Activated CD4-positive, alpha-beta T cell treated with anti-CD3 and anti-CD28 coated beads, Interleukin-2, amount 50 U/mL, for 16 hours (primary cell): ENCODE measurements at regions not wholly inside any gene's neighbourhood (a gene's known extent, or its start where the extent isn't known, plus 50 kb on each side); places are given as distances from the start of the nearest gene placed in this dataset.
"Not testable (repeated sequence)": the region's sequence is repeated elsewhere in the genome, so short reads cannot be mapped to it uniquely, and the experiment has no call there.

Experiments
- DNase-seq: peaks from one replicate; pipeline ENCODE4 v3.0.0-alpha.2; 2020

DNA sequence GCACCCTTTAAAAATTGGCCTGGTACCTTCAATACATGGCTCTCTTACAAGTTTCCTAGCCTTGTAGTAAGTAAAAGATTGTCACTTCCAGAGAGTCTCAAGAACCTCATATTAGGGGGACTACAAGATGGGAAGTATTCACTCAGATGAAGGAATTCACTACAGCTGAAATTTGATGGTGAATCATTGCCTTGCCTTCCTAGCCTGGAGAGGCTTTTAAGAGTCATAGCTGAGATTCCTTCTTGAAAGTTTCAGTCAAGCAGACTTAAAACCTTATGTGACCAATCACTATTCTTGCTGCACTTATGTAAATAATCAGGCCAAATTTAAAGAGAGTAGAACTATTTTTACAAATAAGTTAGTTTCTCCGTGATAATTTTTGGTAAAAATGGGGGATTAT lies 451.6 kb downstream of the TRHDE start:
- DNase-seq = no peak

- no peak for DNase-seq
These were observed 457.4 kb downstream of the TRHDE start for GRCh38 chr12:72729451-72730010.

DNA sequence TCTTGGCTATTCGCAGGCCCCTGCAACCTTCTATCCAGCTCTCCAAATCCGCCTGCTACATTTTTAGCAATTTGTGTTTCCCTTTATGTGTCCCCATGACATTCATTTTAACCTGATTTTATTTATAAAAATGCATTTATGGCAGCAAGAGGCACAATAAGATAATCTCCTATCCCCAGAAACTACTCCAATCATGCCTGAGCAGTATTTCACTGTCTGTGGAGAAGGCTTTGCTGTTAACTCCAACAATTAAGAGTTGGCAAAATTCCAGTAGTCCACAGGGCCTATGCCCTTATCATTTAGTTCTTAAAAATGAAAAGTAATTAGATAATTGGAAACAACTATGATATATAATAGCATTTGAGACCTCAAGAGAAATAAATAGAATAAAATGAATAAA lies 462.4 kb downstream of the TRHDE start:
- DNase-seq = no peak

DNA sequence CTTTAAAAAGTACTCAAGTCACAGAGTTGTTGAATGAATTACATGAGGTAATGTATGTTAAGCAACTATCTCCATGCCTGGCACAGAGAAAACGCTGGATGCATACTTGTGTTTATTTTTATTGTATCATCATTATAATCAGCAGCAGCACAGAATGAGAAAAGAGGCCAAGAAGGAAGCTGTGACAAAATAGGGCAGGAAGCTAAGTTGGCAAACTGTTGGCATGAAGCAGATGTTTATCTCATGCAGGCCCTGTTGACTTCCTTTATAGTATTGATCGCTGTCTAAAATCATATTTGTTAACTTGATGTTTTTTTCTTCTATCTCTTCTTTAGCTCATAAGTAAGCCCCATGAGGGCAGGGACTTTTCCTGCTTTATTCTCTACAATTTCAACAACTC lies 466.6 kb downstream of the TRHDE start:
- no peak for DNase-seq

DNA sequence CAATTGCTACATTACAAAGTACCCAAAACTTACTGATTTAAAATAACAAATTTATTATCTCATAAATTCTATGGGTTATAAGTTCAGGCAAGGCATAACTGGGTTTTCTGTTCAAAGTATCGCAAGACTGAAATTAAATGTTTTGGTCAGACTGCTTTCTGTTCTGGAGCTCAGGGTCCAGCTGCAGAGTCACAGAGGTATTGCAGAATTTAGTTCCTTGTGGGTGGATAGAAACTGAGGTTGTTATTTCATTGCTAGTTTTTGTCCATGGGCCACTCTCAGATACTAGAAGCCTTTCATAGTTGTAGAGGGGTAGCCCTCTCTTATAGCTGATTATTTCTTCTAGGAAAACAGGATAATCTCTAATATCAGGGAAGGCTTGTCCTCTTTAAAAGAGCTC lies 467.9 kb downstream of the TRHDE start:
- no peak for DNase-seq

GRCh38 chr12:72742568-72742967 lies 470.4 kb downstream of the TRHDE start:
- no peak for DNase-seq

DNA sequence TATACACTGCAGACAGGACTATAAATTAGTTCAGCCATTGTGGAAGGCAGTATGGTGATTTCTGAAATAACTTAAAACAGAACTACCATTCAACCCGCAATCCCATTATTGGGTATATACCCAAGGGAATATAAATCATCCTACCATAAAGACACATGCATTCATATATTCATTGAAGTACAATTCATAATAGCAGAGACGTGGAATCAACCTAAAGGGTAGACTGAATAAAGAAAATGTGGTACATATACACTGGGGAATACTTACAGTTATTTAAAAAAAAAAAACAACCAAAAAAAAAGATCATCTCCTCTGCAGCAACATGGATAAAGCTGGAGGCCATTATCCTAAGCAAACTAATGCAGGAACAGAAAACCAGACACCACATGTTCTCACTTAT lies 473.9 kb downstream of the TRHDE start:
- no peak for DNase-seq

DNA sequence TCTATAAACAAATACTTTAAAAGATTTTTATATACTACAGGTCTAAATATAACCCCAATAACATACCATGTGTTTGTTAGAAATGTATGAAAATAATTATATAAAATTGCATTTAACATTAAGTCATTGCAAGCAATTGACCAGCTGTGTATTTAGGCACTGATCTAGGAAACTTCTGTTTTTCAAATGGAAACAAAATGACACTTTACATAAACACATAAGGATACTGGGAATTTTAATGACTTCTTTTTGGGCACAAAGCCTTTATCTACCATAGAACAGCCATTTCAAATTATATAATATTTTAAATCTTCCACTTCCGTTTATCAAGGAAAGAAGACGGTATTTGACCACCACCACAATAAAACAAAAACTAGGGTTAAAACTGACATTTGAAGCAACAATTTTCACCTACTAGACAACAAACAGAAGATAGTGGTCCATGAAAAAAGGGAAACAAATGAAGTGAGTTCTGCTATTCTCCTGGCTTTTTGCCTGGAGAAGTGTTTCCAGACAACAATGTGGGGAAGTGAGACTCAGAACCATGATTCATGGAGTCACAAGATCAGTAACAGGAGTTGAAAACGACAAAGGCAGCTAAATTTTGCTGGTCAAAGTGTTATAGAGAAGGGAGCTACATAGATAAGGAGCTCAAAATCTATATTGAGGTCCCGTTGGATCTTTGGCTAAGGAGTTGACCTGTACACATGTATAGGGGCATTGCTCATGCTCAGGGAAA lies 475.1 kb downstream of the TRHDE start:
- DNase-seq = no peak

DNA sequence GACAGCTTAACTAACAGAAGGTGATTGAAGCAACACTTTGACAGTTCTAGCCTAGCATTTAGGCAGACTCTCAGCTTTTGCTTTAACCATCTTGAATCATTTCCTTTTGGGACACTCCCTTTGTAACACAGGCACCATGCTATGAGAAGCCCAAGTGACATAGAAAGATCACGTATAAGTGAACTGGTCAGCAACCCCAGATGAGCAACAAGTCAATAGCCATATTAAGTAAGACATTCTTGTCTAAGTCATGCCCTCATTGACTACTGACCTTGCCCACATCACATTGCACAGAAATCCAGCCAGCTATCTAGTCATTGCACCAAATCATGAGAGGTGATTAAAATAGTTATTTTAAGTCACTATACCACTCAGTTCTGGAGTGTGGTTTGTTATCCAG lies 476.8 kb downstream of the TRHDE start:
- DNase-seq = no peak

GRCh38 chr12:72753571-72753970 lies 481.4 kb downstream of the TRHDE start:
- no peak for DNase-seq

DNA sequence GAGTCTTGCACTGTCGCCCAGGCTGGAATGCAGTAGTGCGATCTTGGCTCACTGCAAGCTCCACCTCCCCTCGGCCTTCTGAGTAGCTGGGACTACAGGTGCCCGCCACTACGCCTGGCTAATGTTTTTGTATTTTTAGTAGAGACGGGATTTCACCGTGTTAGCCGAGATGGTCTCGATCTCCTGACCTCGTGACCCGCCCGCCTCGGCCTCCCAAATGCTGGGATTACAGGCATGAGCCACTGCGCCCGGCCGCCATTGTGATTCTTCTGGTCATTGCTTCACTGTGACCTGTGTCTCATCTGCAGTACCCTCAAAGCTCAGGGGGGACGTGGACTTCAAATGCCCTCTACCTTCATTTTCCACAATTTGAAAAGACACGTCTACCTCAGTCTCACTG lies 481.9 kb downstream of the TRHDE start:
- DNase-seq = not testable (repeated sequence)

- DNase-seq = no peak
These were observed 494.3 kb downstream of the TRHDE start for GRCh38 chr12:72766517-72766916.

GRCh38 chr12:72774023-72774422 lies 501.9 kb downstream of the TRHDE start:
- no peak for DNase-seq

DNA sequence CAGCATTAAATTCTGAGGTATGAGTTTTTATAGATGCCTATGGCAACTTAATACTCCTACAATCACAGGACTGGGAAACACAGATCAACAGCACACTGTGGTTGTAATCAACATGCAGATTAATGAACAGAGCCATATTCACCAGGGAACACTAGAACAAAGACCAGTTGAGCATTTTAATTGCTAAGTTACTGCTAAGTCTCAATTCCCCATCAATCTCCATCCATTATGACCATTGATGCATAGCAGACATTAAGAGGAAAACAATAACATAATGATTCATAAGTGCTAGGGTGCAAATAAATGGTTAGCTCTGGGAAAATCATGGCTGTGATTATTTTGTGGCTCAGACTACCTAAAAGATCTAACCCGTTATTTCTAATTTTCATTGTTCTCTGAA lies 505.6 kb downstream of the TRHDE start:
- DNase-seq = no peak

- no peak for DNase-seq
These were observed 518.1 kb downstream of the TRHDE start for GRCh38 chr12:72790273-72790672.

DNA sequence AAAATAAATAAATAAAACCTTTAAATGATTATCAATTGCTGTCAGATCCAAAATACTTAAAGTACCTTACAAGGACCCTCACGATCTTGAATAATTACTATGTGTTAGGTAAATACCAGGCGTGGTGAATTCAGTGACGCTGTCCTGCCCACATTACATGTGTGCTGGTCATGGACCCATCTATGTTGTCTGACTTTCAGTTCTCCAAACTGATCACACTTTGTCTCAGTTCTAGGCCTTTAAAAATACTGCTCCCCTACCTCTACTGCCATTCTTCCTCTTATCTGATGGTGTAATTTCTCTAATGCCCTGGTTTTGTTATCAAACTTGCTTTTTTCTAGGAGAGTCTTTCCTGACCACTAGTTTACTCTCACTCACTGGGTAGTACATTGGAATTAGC lies 520.7 kb downstream of the TRHDE start:
- no peak for DNase-seq

DNA sequence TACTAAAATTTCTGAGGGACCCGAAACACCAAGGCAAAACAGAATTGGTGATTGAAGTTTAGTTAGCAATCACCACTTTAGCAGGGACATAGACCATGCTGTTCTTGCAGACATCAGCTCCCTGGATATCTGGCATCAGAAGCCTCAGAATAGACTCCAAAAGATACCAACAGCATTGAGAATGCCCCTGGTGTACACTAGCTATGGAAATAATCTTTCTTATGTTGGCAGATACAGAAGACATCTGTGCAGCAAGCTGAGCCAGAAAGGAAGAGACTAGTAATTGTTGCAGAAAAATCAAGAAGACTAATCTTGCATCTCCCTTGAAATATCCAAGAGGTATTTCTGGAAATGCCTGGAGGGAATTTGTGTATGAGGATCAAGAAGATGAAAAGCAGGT lies 521.6 kb downstream of the TRHDE start:
- DNase-seq = no peak

DNA sequence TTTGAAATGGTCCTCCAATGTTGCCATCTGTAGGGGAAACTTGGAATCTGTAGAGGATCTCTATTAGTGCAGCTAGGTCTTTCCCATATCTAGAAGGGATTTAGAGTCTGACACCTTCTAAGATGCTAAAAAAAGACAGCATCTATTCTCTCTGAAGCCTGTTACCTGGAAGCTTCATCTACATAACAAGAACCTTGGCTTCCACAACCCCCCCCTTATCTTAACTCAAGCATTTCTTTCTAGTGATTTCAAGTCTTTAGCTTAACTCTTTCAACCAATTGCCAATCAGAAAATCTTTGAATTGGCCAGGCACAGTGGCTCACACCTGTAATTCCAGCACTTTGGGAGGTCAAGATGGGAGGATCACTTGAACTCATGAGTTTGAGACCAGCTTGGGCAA lies 543.3 kb downstream of the TRHDE start:
- no peak for DNase-seq

GRCh38 chr12:72828662-72829324 lies 556.6 kb downstream of the TRHDE start:
- no peak for DNase-seq

DNA sequence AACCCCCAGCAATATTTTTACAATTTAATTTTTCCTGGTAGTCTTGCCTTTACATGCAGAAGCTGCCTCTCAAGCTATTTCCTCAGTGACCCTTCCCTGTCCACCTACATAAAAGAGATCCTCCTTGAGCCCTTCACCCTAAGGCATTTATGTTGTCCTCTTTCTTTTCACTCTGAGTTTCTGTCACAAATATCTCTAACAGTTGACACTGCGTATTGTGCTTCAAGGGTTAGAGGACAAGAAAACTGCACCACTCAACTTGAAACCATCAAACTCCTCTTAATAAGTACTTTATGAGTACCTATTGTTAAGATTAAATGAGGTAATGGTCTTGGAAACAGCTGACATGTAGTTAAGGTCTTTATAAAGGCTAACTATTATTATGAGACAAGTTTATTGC lies 557.7 kb downstream of the TRHDE start:
- DNase-seq = no peak

DNA sequence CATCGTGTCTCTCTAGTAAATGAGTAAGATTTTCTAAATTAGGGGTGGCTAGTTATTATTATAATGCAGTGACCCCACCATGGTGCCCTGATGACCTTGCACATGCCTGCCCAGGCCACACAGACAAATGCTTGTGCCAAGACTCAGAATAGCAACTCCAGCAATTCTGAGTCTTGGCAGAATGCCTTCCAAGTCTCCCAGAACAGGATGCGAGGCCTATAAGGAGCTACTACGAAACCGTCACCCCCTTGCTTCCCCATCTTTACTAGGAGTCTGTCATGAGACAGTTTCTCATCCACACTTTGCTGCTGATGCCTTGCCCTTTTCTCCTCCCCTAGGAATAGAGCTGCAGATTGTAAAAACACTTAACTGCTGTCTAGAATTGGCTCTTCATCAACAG lies 559.9 kb downstream of the TRHDE start:
- no peak for DNase-seq

DNA sequence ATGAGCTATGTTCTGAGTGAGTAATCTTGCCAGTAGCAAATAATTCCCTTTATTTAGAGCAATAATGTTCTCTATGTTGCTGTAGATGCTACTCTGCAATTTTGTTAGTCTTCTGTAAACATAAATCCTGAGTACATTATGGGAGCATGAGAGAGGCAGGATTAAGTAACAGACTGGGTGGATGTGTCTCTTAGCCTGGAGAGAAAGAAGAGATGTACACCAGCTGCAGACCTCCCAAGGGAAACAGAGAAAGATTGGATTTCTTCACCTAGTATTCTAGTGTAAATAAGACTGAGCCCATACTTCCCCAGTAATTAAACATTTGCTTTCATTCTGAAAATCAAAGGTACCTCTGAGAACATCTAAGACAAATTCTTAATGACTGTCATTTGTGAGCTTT lies 564.0 kb downstream of the TRHDE start:
- no peak for DNase-seq

- no peak for DNase-seq
These were observed 567.5 kb downstream of the TRHDE start for GRCh38 chr12:72839696-72840095.

DNA sequence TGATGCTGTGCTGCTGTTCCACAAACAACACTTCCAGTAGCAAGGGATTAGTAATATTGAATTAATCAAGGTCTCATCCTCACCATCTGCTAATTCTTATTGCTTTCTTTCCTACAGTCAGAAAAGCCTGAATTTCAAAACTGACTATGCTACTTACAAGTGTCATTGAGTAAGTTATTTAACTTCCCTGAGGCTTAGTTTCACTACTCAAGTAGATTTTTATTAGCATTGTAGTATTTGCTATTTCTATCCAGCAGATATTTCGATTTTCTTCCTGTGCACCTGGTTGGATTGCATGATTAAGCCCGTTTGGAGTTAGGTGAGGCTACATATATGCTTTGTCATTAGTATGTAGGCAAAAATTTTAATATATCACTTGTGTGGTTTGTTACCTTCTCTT lies 591.5 kb downstream of the TRHDE start:
- no peak for DNase-seq

GRCh38 chr12:72865921-72866320 lies 593.8 kb downstream of the TRHDE start:
- no peak for DNase-seq
